SK-N-SH treated with all-trans-retinoic acid at 6 μM for 48 hours (cell line): ENCODE measurements at regions not wholly inside any gene's neighbourhood (a gene's known extent, or its start where the extent isn't known, plus 50 kb on each side); places are given as distances from the start of the nearest gene placed in this dataset.

Experiments
- ARNTL ChIP-seq: fragments of 450-650 bp; formaldehyde crosslinking; IDR thresholded peaks from 2 replicates; pipeline ENCODE4 v1.5.0; 2020; ENCODE audit warnings: low read depth, mild to moderate bottlenecking, moderate library complexity, borderline replicate concordance
- CREB5 ChIP-seq: fragments of 250-450 bp; sonication (Bioruptor Pico); IDR thresholded peaks from 2 replicates; pipeline ENCODE4 v1.5.1; 2020; ENCODE audit warnings: low read depth, mild to moderate bottlenecking, moderate library complexity
- GLIS3 ChIP-seq: fragments of 250-450 bp; sonication (Bioruptor Pico); IDR thresholded peaks from 2 replicates; pipeline ENCODE4 v1.5.0; 2020; ENCODE audit warnings: mild to moderate bottlenecking, moderate library complexity
- ISL1 ChIP-seq: fragments of 250-450 bp; sonication (Bioruptor Pico); IDR thresholded peaks from 2 replicates; pipeline ENCODE4 v2.1.2; 2022; ENCODE audit warnings: mild to moderate bottlenecking, moderate library complexity
- PPARA ChIP-seq: fragments of 250-450 bp; sonication (Bioruptor Pico); IDR thresholded peaks from 2 replicates; pipeline ENCODE4 v1.5.0; 2020; ENCODE audit warnings: mild to moderate bottlenecking, borderline replicate concordance
- SNAI2 ChIP-seq: fragments of 250-450 bp; sonication (Bioruptor Pico); IDR thresholded peaks from 2 replicates; pipeline ENCODE4 v1.5.0; 2020; ENCODE audit warnings: mild to moderate bottlenecking, moderate library complexity
- ZC3H10 ChIP-seq: fragments of 250-450 bp; sonication (Bioruptor Pico); IDR thresholded peaks from 2 replicates; pipeline ENCODE4 v1.5.1; 2021; ENCODE audit warnings: mild to moderate bottlenecking, moderate library complexity
- ZFP3 ChIP-seq: fragments of 250-450 bp; sonication (Bioruptor Pico); IDR thresholded peaks from 2 replicates; pipeline ENCODE4 v1.5.0; 2020; ENCODE audit warnings: mild to moderate bottlenecking, moderate library complexity
- ZFP30 ChIP-seq: fragments of 450-650 bp; formaldehyde crosslinking; IDR thresholded peaks from 2 replicates; pipeline ENCODE4 v1.5.0; 2022; ENCODE audit warnings: mild to moderate bottlenecking, moderate library complexity
- ZNF70 ChIP-seq: fragments of 450-650 bp; formaldehyde crosslinking; IDR thresholded peaks from 2 replicates; pipeline ENCODE4 v1.5.0; 2020; ENCODE audit warnings: mild to moderate bottlenecking, moderate library complexity
- TF ChIP-seq, protein P1 (sequence below): fragments of 250-450 bp; sonication (Bioruptor Pico); IDR thresholded peaks from 2 replicates; pipeline ENCODE4 v1.5.1; 2021; ENCODE audit warnings: mild to moderate bottlenecking, moderate library complexity
- TF ChIP-seq, protein P2 (sequence below): fragments of 250-450 bp; sonication (Bioruptor Pico); IDR thresholded peaks from 2 replicates; pipeline ENCODE4 v1.8.0; 2020; ENCODE audit warnings: mild to moderate bottlenecking, moderate library complexity, borderline replicate concordance

DNA sequence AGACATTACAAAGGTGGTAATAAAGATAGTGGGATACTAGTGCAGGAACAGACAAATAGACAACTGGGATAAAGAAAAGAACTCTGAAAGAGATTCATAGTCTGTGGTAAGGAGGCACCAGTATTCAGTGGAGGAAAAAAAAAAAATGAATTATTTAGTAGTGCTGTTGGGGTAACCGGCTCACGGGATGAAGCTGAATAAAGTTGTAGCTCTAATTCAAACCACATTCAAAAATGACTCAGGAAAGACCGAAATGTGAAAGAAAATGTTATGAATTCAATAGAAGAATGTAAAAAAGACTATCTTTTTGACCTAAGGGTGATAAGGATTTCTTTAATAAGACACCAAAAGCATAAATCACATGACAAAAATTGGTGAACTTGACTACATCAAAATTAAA lies 83.1 kb upstream of the HABP2 start:
- TF ChIP-seq ISL1 (CRISPR knock-in tag): no peak
- no peak for TF ChIP-seq ZNF70
- no peak for TF ChIP-seq GLIS3 (CRISPR knock-in tag)
- TF ChIP-seq ZFP30: no peak
- no peak for TF ChIP-seq ZFP3 (CRISPR knock-in tag)
- TF ChIP-seq PPARA (CRISPR knock-in tag): no peak
- no peak for TF ChIP-seq ARNTL (CRISPR knock-in tag)
- TF ChIP-seq, protein P1, sequence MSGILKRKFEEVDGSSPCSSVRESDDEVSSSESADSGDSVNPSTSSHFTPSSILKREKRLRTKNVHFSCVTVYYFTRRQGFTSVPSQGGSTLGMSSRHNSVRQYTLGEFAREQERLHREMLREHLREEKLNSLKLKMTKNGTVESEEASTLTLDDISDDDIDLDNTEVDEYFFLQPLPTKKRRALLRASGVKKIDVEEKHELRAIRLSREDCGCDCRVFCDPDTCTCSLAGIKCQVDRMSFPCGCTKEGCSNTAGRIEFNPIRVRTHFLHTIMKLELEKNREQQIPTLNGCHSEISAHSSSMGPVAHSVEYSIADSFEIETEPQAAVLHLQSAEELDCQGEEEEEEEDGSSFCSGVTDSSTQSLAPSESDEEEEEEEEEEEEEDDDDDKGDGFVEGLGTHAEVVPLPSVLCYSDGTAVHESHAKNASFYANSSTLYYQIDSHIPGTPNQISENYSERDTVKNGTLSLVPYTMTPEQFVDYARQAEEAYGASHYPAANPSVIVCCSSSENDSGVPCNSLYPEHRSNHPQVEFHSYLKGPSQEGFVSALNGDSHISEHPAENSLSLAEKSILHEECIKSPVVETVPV (CRISPR knock-in tag): no peak
- TF ChIP-seq, protein P2, sequence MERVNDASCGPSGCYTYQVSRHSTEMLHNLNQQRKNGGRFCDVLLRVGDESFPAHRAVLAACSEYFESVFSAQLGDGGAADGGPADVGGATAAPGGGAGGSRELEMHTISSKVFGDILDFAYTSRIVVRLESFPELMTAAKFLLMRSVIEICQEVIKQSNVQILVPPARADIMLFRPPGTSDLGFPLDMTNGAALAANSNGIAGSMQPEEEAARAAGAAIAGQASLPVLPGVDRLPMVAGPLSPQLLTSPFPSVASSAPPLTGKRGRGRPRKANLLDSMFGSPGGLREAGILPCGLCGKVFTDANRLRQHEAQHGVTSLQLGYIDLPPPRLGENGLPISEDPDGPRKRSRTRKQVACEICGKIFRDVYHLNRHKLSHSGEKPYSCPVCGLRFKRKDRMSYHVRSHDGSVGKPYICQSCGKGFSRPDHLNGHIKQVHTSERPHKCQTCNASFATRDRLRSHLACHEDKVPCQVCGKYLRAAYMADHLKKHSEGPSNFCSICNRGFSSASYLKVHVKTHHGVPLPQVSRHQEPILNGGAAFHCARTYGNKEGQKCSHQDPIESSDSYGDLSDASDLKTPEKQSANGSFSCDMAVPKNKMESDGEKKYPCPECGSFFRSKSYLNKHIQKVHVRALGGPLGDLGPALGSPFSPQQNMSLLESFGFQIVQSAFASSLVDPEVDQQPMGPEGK: no peak
- TF ChIP-seq ZC3H10 (CRISPR knock-in tag): no peak
- no peak for TF ChIP-seq SNAI2 (CRISPR knock-in tag)
- no peak for TF ChIP-seq CREB5 (CRISPR knock-in tag)
